ENCODE measurements at regions not wholly inside any gene's neighbourhood (a gene's known extent, or its start where the extent isn't known, plus 50 kb on each side); places are given as distances from the start of the nearest gene placed in this dataset.

DNA sequence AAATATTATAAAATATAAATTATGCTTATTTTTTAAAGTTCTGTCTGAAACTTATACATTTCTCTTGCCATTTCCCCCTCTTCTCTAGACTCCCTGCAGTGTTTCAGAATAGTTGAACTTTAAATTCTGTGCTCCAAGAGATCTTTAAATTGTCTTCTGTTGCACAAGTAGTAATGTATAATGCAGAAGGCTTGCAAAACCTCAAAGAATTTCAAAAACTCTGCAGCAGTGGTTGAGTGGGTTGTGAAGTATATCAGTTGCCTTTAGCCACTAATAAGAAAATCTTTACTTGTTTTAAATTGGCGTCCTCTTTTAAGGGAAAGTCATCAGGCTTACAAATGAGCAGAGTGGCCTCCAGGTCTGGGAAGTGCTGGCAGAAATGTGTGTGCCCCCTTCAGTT is 1153.3 kb upstream of the PABPC4L start:
- Histone ChIP-seq H3K4me2 (ENCODE audit: insufficient read depth, low read length) (no peak overlapping the region), H3K27me3 (ENCODE audit: control insufficient read depth in 2 of 2, insufficient read depth in 2 of 2, low read length in 2 of 2) (no peaks in the 10 kb centered on the region), H3K4me3 (replicated peaks in 1 of 3; ENCODE audit: insufficient read depth in 1 of 3, low read depth in 1 of 3, low read length in 3 of 3) (no peak overlapping the region), H3K9ac (replicated peaks; ENCODE audit: extremely low read depth, insufficient read depth, low read length) (no peak overlapping the region), H3K79me2 (ENCODE audit: control insufficient read depth, insufficient read depth, low read length) (no peaks in the 10 kb centered on the region), H3K36me3 (ENCODE audit: control insufficient read depth in 2 of 2, extremely low read depth in 1 of 2, insufficient read depth in 2 of 2, low read length in 2 of 2) (no peaks in the 10 kb centered on the region), H3K27ac (ENCODE audit: insufficient read depth, low read depth, low read length) (no peak overlapping the region), H3K9me1 (replicated peaks; ENCODE audit: control insufficient read depth, extremely low read depth, insufficient read depth, low read length) (no peaks in the 10 kb centered on the region), H3K4me1 (ENCODE audit: control insufficient read depth, extremely low read depth, insufficient read depth, low read length) (no peaks in the 10 kb centered on the region), H2AFZ (ENCODE audit: low read depth, low read length) (no peak overlapping the region), H3K9me3 (replicated peaks; ENCODE audit: control insufficient read depth, insufficient read depth, low read length) (no peaks in the 10 kb centered on the region), H4K20me1 (replicated peaks; ENCODE audit: control insufficient read depth, extremely low read depth, insufficient read depth, low read length) (no peaks in the 10 kb centered on the region)
- TF ChIP-seq POLR2A (IDR thresholded peaks at IDR 0.05; ENCODE audit: low read depth, low read length) (no peak), POLR2AphosphoS5 (IDR thresholded peaks at IDR 0.05; ENCODE audit: insufficient read depth, low read depth, low read length) (no peak), FOS (IDR thresholded peaks at IDR 0.05; ENCODE audit: borderline replicate concordance, insufficient read depth, low read length) (no peak), GATA2 (IDR thresholded peaks at IDR 0.05; ENCODE audit: insufficient read depth, insufficient read length, low read depth, low read length) (no peak), JUN (IDR thresholded peaks at IDR 0.05; ENCODE audit: borderline replicate concordance, insufficient read depth, insufficient read length, low read depth) (no peak)
- TF ChIP-seq, protein P1, sequence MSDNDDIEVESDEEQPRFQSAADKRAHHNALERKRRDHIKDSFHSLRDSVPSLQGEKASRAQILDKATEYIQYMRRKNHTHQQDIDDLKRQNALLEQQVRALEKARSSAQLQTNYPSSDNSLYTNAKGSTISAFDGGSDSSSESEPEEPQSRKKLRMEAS (IDR thresholded peaks at IDR 0.05; ENCODE audit: insufficient read depth, insufficient read length), result no peak
- no peak for FAIRE-seq
- no TSS peak for BruUV-seq (replicated peaks)
- ChIA-PET POLR2A (no interaction called here), CTCF (no interaction called here)
- intact Hi-C loops (cut with micrococcal nuclease), result no loop called here
- dilution Hi-C loops (cut with MboI; ENCODE audit: extremely low pct_ligation_motif_present, low sequenced_read_pairs), result no loop called here
- DNase-seq (ENCODE audit: low read depth, low spot score), result no peak

DNA sequence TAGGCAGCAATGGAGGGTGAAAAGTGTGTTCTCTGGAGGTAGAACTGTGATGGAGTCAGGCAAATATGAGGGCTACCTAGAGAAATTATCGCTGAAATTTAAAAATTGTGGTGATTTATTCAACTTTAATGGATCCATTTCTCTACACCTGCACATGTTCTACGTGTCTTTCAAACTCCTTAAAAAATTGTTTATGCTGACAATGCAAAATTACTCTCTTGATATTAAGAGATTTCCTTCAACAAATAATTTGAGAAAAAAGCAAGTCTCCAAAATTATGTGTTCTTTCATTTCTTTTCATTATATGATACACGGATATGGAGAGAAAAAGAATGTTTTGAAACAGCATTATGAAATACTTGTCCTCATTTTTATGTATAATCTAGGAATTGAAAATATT is 1151.4 kb upstream of the PABPC4L start:
- intact Hi-C loops (cut with micrococcal nuclease), result no loop called here
- ChIA-PET CTCF (no interaction called here), POLR2A (no interaction called here)

More for the DNA sequence above, 1151.4 kb upstream of the PABPC4L start:
- DNase-seq (ENCODE audit: low read depth, low spot score) (no peak), FAIRE-seq (no peak)
- Histone ChIP-seq H3K4me2 (ENCODE audit: insufficient read depth, low read length) (no peak overlapping the region), H3K9me1 (replicated peaks; ENCODE audit: control insufficient read depth, extremely low read depth, insufficient read depth, low read length) (no peaks in the 10 kb centered on the region), H2AFZ (ENCODE audit: low read depth, low read length) (no peak overlapping the region), H3K27me3 (ENCODE audit: control insufficient read depth in 2 of 2, insufficient read depth in 2 of 2, low read length in 2 of 2) (no peaks in the 10 kb centered on the region), H3K9ac (replicated peaks; ENCODE audit: extremely low read depth, insufficient read depth, low read length) (no peak overlapping the region), H3K4me1 (ENCODE audit: control insufficient read depth, extremely low read depth, insufficient read depth, low read length) (no peaks in the 10 kb centered on the region), H3K79me2 (ENCODE audit: control insufficient read depth, insufficient read depth, low read length) (no peaks in the 10 kb centered on the region), H3K4me3 (replicated peaks in 1 of 3; ENCODE audit: insufficient read depth in 1 of 3, low read depth in 1 of 3, low read length in 3 of 3) (no peak overlapping the region), H4K20me1 (replicated peaks; ENCODE audit: control insufficient read depth, extremely low read depth, insufficient read depth, low read length) (no peaks in the 10 kb centered on the region), H3K36me3 (ENCODE audit: control insufficient read depth in 2 of 2, extremely low read depth in 1 of 2, insufficient read depth in 2 of 2, low read length in 2 of 2) (no peaks in the 10 kb centered on the region), H3K9me3 (replicated peaks; ENCODE audit: control insufficient read depth, insufficient read depth, low read length) (no peaks in the 10 kb centered on the region), H3K27ac (ENCODE audit: insufficient read depth, low read depth, low read length) (no peak overlapping the region)
- dilution Hi-C loops (cut with MboI; ENCODE audit: extremely low pct_ligation_motif_present, low sequenced_read_pairs), result no loop called here
- TF ChIP-seq FOS (IDR thresholded peaks at IDR 0.05; ENCODE audit: borderline replicate concordance, insufficient read depth, low read length) (no peak), JUN (IDR thresholded peaks at IDR 0.05; ENCODE audit: borderline replicate concordance, insufficient read depth, insufficient read length, low read depth) (no peak), GATA2 (IDR thresholded peaks at IDR 0.05; ENCODE audit: insufficient read depth, insufficient read length, low read depth, low read length) (no peak), POLR2A (IDR thresholded peaks at IDR 0.05; ENCODE audit: low read depth, low read length) (no peak), POLR2AphosphoS5 (IDR thresholded peaks at IDR 0.05; ENCODE audit: insufficient read depth, low read depth, low read length) (no peak), EZH2 (IDR thresholded peaks at IDR 0.05; ENCODE audit: borderline replicate concordance, low read depth, low read length, severe bottlenecking) (no peak), MYC (IDR thresholded peaks at IDR 0.05; ENCODE audit: low read depth, low read length) (no peak)
- TF ChIP-seq, protein P2, sequence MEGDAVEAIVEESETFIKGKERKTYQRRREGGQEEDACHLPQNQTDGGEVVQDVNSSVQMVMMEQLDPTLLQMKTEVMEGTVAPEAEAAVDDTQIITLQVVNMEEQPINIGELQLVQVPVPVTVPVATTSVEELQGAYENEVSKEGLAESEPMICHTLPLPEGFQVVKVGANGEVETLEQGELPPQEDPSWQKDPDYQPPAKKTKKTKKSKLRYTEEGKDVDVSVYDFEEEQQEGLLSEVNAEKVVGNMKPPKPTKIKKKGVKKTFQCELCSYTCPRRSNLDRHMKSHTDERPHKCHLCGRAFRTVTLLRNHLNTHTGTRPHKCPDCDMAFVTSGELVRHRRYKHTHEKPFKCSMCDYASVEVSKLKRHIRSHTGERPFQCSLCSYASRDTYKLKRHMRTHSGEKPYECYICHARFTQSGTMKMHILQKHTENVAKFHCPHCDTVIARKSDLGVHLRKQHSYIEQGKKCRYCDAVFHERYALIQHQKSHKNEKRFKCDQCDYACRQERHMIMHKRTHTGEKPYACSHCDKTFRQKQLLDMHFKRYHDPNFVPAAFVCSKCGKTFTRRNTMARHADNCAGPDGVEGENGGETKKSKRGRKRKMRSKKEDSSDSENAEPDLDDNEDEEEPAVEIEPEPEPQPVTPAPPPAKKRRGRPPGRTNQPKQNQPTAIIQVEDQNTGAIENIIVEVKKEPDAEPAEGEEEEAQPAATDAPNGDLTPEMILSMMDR (IDR thresholded peaks at IDR 0.05; ENCODE audit: extremely low read depth in 1 of 2, insufficient read depth in 1 of 2, low read depth in 1 of 2, low read length in 2 of 2), result no peak
- TF ChIP-seq, protein P1 (IDR thresholded peaks at IDR 0.05; ENCODE audit: insufficient read depth, insufficient read length), result no peak
- BruUV-seq (replicated peaks), result no TSS peak
